Ishikawa (cell line): ENCODE measurements at regions not wholly inside any gene's neighbourhood (a gene's known extent, or its start where the extent isn't known, plus 50 kb on each side); places are given as distances from the start of the nearest gene placed in this dataset.

ENCODE experiments used
- EP300 ChIP-seq: IDR thresholded peaks from 2 replicates; pipeline ENCODE4 v1.6.1; 2012; ENCODE audit warnings: borderline replicate concordance
- RAD21 ChIP-seq: IDR thresholded peaks from 2 replicates; pipeline ENCODE4 v1.6.1; 2012; ENCODE audit warnings: low read depth

- TF ChIP-seq EP300 (no peak), RAD21 (no peak)
These were observed 1351.9 kb upstream of the C9orf72 start for GRCh38 chr9:28925157-28925556.
